HG02798 (cell line): ENCODE measurements at regions not wholly inside any gene's neighbourhood (a gene's known extent, or its start where the extent isn't known, plus 50 kb on each side); places are given as distances from the start of the nearest gene placed in this dataset.

Experiments
- ATAC-seq: cut with Tn5 transposase; IDR thresholded peaks from one replicate; pipeline ENCODE4 v1.9.1; 2021; ENCODE audit warnings: mild to moderate bottlenecking; ENCODE audit not compliant: unreplicated experiment, poor library complexity

GRCh38 chr13:40389081-40389641, 277.3 kb downstream of the FOXO1 start:
- ATAC-seq = peak; percentile 68

- no peak for ATAC-seq
These were observed 276.0 kb downstream of the FOXO1 start for GRCh38 chr13:40390401-40390916.

- no peak for ATAC-seq
These were observed 274.7 kb downstream of the FOXO1 start for GRCh38 chr13:40391788-40392187.

DNA sequence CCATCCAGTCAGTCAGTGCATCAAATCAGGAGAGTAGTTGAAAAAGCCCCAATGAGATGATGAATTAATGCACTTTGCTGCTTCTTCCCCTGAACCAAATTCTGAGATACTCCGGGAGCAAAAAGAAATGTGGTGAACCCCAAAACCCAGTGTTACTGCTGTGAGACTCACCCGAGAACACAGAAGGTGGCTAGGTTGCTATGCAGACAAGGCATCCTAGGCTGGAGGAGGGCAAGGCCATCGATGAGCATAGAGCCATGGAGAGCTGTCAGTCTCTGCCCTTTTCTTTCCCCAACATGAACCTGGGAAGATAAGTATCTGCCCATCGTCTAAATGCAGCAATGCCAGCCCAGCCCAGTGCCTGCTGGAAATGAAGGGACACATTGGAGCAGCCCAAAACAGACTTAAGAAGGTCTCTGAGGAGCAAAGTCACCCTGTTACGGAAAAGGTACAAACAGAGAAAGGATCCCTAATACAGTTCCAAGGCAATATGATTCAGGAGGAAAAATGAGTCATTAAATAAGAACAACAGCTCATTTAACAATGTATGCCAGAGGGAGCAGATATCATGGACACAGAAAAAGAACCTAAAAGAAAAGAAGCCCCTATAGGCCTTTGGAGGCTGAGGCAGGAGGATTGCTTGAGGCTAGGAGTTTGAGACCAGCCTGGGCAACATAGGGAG, 272.0 kb downstream of the FOXO1 start:
- no peak for ATAC-seq

DNA sequence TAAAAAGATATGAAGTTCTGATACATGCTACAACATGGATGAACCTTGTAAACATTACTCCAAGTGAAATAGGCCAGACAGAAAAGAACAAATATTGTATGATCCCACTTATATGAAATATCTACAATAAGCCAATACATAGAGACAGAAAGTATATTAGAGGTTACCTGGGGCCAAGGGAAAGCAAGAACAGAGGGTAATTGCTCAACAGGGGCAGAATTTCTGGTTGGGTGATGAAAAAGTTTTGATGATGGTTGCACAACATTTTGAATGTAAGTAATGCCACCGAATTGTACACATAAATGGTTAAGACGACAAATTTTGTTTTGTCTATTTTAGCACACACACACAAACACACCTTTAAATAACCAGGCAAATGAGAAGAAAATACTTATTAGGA, 268.4 kb downstream of the FOXO1 start:
- ATAC-seq = no peak

DNA sequence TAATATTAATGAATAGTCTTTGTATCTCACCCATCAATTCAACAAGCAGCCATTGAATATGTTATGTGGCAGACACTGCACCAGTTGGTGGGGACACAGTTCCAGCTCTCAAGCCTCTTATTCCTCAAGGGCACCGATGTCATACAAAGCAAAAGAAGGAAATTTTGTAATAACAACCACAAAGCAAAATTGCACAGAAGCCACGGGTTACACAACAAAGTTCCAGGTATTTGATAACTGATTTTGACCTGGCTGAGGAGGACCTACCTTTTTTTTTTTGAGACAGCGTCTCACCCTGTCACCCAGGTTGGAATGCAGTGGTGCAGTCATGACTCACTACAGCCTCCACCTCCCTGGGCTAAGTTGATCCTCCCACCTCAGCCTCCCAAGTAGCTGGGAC, 266.7 kb downstream of the FOXO1 start:
- ATAC-seq = no peak

GRCh38 chr13:40401911-40402776, 264.3 kb downstream of the FOXO1 start:
- peak; percentile 96 for ATAC-seq

DNA sequence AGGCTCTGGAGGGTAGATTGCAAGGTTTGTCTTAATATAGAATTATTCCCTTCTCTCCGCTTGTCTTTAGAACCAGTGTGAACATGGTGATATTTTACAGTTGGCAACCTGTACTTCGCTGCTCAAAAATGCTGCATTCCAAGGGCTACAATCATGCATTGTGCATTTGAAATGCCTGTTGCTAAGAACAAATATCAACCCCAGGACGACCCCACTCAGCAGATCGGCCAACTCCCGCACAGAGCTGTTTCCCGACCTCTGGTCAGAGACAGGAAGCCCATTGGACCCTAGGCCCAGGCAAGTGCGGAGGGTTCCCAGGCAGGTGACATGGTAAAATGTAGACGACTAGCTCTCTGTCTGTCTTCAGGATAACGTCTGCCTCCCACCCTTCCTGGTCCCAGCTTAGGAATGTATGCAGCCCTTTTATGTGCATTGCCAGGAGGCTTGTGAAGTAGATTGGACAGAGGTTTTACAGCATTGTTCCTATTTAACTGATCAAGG, 263.5 kb downstream of the FOXO1 start:
- no peak for ATAC-seq

DNA sequence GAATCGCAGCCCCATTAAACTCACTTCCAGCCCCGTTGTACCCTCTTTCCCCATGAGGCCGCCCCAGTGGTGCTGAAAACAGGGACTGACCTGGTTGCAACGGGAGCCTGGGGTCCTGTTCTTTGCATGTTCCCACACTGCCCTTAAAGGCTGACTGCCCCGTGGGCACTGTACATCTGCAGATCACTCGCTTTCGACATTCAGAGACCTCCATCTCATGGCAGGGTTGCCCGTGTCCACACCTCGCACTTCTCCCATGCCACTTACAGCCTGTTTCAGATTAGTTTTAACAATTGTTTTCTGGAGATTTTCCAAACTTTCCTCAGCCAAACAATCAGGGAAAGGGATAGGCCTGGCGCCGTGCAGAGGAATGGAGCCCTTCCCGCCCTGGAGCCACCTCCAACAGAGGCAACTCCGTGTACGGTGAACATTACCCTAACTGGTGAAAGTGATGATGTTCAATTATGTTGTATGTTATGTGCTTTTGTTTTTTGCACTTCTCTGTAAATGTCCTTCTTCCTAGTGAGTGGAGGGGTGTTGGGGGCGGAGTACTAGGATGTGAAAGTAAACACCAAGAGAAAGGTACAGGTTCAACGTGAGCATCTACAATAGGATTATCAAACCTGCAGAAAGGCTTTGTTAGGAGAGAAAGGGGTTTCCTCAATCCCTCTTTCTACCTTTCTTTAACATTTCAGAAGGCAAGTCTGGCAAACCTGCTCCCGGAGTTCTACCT, 262.8 kb downstream of the FOXO1 start:
- ATAC-seq = no peak

- ATAC-seq = no peak
These were observed 262.0 kb downstream of the FOXO1 start for GRCh38 chr13:40404407-40404806.

DNA sequence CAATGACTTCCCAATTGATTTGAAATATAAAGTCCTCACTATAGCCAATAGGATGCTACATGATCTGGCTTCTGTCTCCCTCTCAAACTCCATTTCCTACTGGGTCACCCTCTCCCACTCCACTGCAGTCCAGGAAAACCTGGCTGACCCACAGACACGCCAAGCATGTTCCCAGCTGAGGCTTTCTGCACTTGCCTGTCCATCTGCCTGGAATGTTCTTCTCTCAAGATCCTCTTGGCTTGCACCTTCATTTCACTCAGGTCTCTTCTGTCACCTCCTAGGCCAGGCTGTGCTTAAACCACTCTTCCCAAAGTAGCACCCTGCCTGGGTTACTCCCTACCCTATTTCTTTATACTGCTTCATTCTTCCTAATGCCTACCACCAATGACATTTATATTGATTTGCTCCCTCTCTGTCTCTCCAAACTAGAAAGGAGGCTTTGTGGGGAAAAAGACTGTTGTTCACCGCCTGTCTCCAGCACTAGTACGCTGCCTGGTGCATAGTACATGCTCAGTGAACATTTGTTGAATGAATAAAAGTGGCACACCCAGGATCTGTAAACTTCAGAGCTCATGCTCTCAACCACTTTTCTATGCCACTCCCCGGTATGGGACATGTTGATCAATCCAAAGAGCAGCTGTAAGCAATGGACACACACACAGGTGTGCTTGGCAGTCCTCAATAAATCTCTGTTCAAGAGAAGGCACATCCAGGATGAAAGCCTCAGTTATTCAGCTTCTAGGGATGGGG, 261.3 kb downstream of the FOXO1 start:
- no peak for ATAC-seq

- no peak for ATAC-seq
These were observed 259.9 kb downstream of the FOXO1 start for GRCh38 chr13:40406405-40407120.

DNA sequence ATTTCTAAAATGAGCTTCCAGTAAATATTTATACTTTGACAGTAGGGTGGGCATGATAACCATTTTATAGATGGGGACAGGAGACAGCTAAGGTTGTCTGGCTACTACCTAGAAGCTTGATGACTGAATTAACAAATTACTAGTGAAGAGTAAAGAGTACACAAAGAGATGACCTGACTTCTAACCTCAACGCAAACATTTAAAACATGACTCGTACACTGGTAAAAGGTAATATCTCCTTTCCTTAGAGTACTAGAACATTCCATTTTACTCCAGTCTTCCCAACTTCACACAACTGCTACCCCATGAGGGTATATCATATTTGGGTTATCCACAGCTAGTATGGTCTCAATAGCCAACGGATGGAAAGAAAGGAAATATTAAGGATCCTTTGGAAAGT, 258.9 kb downstream of the FOXO1 start:
- ATAC-seq = no peak

- ATAC-seq = no peak
These were observed 257.8 kb downstream of the FOXO1 start for GRCh38 chr13:40408602-40409001.

DNA sequence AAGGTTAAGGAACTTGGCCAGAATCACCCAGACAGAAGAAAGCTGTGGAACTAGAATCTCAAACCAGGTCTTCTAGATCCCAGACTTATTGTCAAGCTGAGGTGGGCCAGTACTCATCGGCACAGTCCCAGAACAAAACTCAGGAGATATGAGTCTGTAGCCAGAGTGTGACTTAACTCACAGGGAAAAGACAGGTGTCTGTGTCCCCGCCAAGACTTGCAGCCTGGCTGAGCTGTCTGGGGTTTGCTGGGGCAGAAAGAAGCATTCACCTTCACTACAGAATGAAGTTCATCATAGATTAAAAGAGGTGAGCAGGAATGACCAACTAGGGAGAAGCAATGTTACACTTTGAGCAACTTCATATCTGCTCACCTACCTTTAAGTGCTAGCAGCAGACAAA, 257.2 kb downstream of the FOXO1 start:
- ATAC-seq = no peak

DNA sequence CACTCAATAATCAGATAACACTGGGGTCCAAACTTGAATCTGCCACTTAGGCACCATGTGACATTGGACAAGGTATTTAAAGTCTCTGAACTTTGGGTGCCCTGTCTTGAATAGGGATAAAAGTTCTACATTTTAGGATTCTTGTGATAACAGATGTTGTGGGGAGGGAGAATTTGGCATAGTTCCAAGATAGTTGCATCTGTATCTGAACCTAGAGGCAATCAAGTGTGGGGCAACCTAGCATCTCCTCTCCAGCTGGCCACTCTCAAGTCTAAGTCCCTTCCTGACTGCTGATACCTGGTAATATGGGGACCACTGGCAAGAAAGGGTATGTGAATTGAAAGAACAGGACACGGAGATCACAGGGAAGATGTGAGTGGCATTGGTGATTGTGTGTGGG, 256.1 kb downstream of the FOXO1 start:
- ATAC-seq = no peak

- ATAC-seq = no peak
These were observed 246.2 kb downstream of the FOXO1 start for GRCh38 chr13:40420160-40420740.

- no peak for ATAC-seq
These were observed 243.7 kb downstream of the FOXO1 start for GRCh38 chr13:40422588-40423235.
